SU-DHL-6 (cell line): ENCODE measurements at regions not wholly inside any gene's neighbourhood (a gene's known extent, or its start where the extent isn't known, plus 50 kb on each side); places are given as distances from the start of the nearest gene placed in this dataset.

ENCODE experiments used
- CTCF ChIP-seq: fragments of 200-600 bp; sonication (generic); IDR thresholded peaks from one replicate; pipeline ENCODE4 v1.5.1; 2017; ENCODE audit warnings: antibody characterized with exemption, mild to moderate bottlenecking, low read length, moderate library complexity; ENCODE audit not compliant: insufficient read depth, poor library complexity, severe bottlenecking
- EZH2phosphoT487 ChIP-seq: fragments of 200-600 bp; sonication (generic), shearing (Covaris generic); conservative IDR thresholded peaks from 2 replicates; pipeline ENCODE4 v1.6.1; 2018; ENCODE audit warnings: mild to moderate bottlenecking, antibody characterized with exemption, low read length, moderate library complexity, mixed read lengths

GRCh38 chrX:10045327-10046000 lies 78.3 kb downstream of the CLDN34 start:
- TF ChIP-seq CTCF (no peak), EZH2phosphoT487 (no peak)
